PC-9 (cell line): ENCODE measurements at regions not wholly inside any gene's neighbourhood (a gene's known extent, or its start where the extent isn't known, plus 50 kb on each side); places are given as distances from the start of the nearest gene placed in this dataset.
A peak's percentile ranks its signal among the peaks of the same experiment; 100 is the strongest.

Experiments
- BruUV-seq: library from RNA; stranded (reverse); fragments of 400-500 nt; replicated peaks from 2 replicates; lab custom pipeline; 2021; lab: Mats Ljungman, UMichigan
- CTCF ChIA-PET: fragments of 300-600 bp; sonication (Branson Sonifier 250); formaldehyde crosslinking; loops from one replicate; lab custom pipeline; 2022; ENCODE audit warnings: antibody characterized with exemption; lab: Charles Lee
- POLR2A ChIA-PET: fragments of 300-600 bp; sonication (Branson Sonifier 250); formaldehyde crosslinking; loops from one replicate; lab custom pipeline; 2022; ENCODE audit warnings: antibody characterized with exemption; ENCODE audit not compliant: unreplicated experiment; lab: Charles Lee
- DNase-seq, 2 experiments: peaks; one replicate each; pipeline versions ENCODE4 v3.0.0 to v3.0.0-alpha.2; 2015 to 2022; ENCODE audit warnings: mixed read lengths in 1 of 2
- H2AFZ ChIP-seq: fragments of 200-600 bp; sonication (generic); 2 replicates; pipeline ENCODE4 v1.8.1; 2017; ENCODE audit warnings: antibody characterized with exemption
- H3F3A ChIP-seq: fragments of 200-600 bp; sonication (generic); 2 replicates; pipeline ENCODE4 v1.8.1; 2017; ENCODE audit warnings: antibody characterized with exemption, mild to moderate bottlenecking, low read depth; ENCODE audit not compliant: insufficient read depth
- H3K27ac ChIP-seq: fragments of 200-600 bp; sonication (generic); 2 replicates; pipeline ENCODE4 v1.6.1; 2016; ENCODE audit warnings: mixed run types
- H3K27me3 ChIP-seq: fragments of 200-600 bp; sonication (generic); 2 replicates; pipeline ENCODE4 v1.6.1; 2016; ENCODE audit warnings: low read depth, mixed run types; ENCODE audit not compliant: insufficient read depth
- H3K36me3 ChIP-seq: fragments of 200-600 bp; sonication (generic); 2 replicates; pipeline ENCODE4 v1.6.1; 2016; ENCODE audit warnings: low read depth, mixed run types
- H3K4me1 ChIP-seq: fragments of 200-600 bp; sonication (generic); replicated peaks from 2 replicates; pipeline ENCODE4 v1.6.1; 2016; ENCODE audit warnings: mixed run types; ENCODE audit not compliant: insufficient read depth
- H3K4me2 ChIP-seq: fragments of 200-600 bp; sonication (generic); 2 replicates; pipeline ENCODE4 v1.6.1; 2017; ENCODE audit warnings: mixed run types
- H3K4me3 ChIP-seq: fragments of 200-600 bp; sonication (generic); 2 replicates; pipeline ENCODE4 v1.6.1; 2016; ENCODE audit warnings: mixed run types
- H3K79me2 ChIP-seq: fragments of 200-600 bp; sonication (generic); 2 replicates; pipeline ENCODE4 v1.6.1; 2017; ENCODE audit warnings: low read depth, mixed run types
- H3K9me2 ChIP-seq: fragments of 200-600 bp; sonication (generic); 2 replicates; pipeline ENCODE4 v1.8.1; 2017; ENCODE audit warnings: mild to moderate bottlenecking; ENCODE audit not compliant: insufficient read depth
- H3K9me3 ChIP-seq: fragments of 200-600 bp; sonication (generic); 2 replicates; pipeline ENCODE4 v1.8.1; 2016; ENCODE audit warnings: low read depth; ENCODE audit not compliant: insufficient read depth
- H4K20me1 ChIP-seq: fragments of 200-600 bp; sonication (generic); 2 replicates; pipeline ENCODE4 v1.8.1; 2017; ENCODE audit not compliant: insufficient read depth
- CTCF ChIP-seq: fragments of 200-600 bp; sonication (generic); conservative IDR thresholded peaks from 2 replicates; pipeline ENCODE4 v1.6.1; 2017; ENCODE audit warnings: mixed run types, antibody characterized with exemption, mild to moderate bottlenecking, moderate library complexity
- EZH2 ChIP-seq: fragments of 200-600 bp; sonication (generic); IDR thresholded peaks from 2 replicates; pipeline ENCODE4 v1.8.0; 2017; ENCODE audit warnings: antibody characterized with exemption, low read depth
- intact Hi-C: fragments of 100-400 bp; cut with micrococcal nuclease; formaldehyde crosslinking; loops from one replicate; pipeline ENCODE4 v1.10.0; 2022; ENCODE audit not compliant: unreplicated experiment

GRCh38 chr5:126364206-126364902 lies 58.9 kb upstream of the GRAMD2B start:
- Histone ChIP-seq H3K4me1 (peaks cover 58% of the 10 kb centered on the region), H3K27ac (no peak overlapping the region), H3K9me3 (no peaks in the 10 kb centered on the region), H3K4me2 (no peak overlapping the region), H3K27me3 (no peaks in the 10 kb centered on the region), H3K79me2 (no peaks in the 10 kb centered on the region), H4K20me1 (no peaks in the 10 kb centered on the region), H3F3A (peaks cover 11% of the 10 kb centered on the region; the same call in 1 of the 2 replicates), H2AFZ (no peak overlapping the region), H3K36me3 (no peaks in the 10 kb centered on the region), H3K4me3 (no peak overlapping the region), H3K9me2 (no peaks in the 10 kb centered on the region)
- no peak for DNase-seq
- TF ChIP-seq CTCF (no peak), EZH2 (no peak)
- POLR2A ChIA-PET: no interaction called here
- CTCF ChIA-PET: no interaction called here
- BruUV-seq: no TSS peak
- intact Hi-C loops: no loop called here

GRCh38 chr5:126365446-126366198 lies 57.6 kb upstream of the GRAMD2B start:
- Histone ChIP-seq H3K9me3 (no peaks in the 10 kb centered on the region), H3K27me3 (no peaks in the 10 kb centered on the region), H3K4me1 (peaks cover 69% of the 10 kb centered on the region), H3K27ac (peak overlapping the region; percentile 16; the same call in 1 of the 2 replicates), H3F3A (peaks cover 11% of the 10 kb centered on the region; the same call in 1 of the 2 replicates), H2AFZ (no peak overlapping the region), H4K20me1 (no peaks in the 10 kb centered on the region), H3K79me2 (no peaks in the 10 kb centered on the region), H3K4me2 (peak overlapping the region; percentile 60), H3K36me3 (no peaks in the 10 kb centered on the region), H3K4me3 (no peak overlapping the region), H3K9me2 (no peaks in the 10 kb centered on the region)
- intact Hi-C loops: no loop called here
- CTCF ChIA-PET: interaction anchor here (0.5 to 0.6 kb wide), 3 partner anchors 19 to 291 kb away, joined by 3 to 7 read pairs (median 3); no protein-coding TSS in a partner anchor
- peak in 1 of 2 experiments; percentile 87 for DNase-seq
- TF ChIP-seq CTCF: no peak
- no peak for TF ChIP-seq EZH2
- POLR2A ChIA-PET: interaction anchor here (0.6 kb wide), 1 partner anchor 58 kb away, joined by 5 read pairs; the partner anchor contains the start of gene GRAMD2B
- BruUV-seq: no TSS peak

- peak in 1 of 2 experiments; percentile 46 for DNase-seq
- Histone ChIP-seq H3K9me2 (no peaks in the 10 kb centered on the region), H3F3A (peaks cover 11% of the 10 kb centered on the region; the same call in 1 of the 2 replicates), H4K20me1 (no peaks in the 10 kb centered on the region), H3K36me3 (no peaks in the 10 kb centered on the region), H3K27ac (no peak overlapping the region), H3K4me2 (peak overlapping the region; percentile 60), H2AFZ (no peak overlapping the region), H3K9me3 (no peaks in the 10 kb centered on the region), H3K79me2 (no peaks in the 10 kb centered on the region), H3K4me1 (peaks cover 67% of the 10 kb centered on the region), H3K4me3 (no peak overlapping the region), H3K27me3 (no peaks in the 10 kb centered on the region)
- POLR2A ChIA-PET: no interaction called here
- CTCF ChIA-PET: interaction anchor here (0.6 kb wide), 1 partner anchor 106 kb away, joined by 3 read pairs; no protein-coding TSS in a partner anchor
- intact Hi-C loops: no loop called here
- TF ChIP-seq EZH2: no peak
- no peak for TF ChIP-seq CTCF
- BruUV-seq: no TSS peak
Observed at GRCh38 chr5:126366199-126366560, 57.0 kb upstream of the GRAMD2B start.
